Muscle of leg (tissue), 3 donors: ENCODE measurements at regions not wholly inside any gene's neighbourhood (a gene's known extent, or its start where the extent isn't known, plus 50 kb on each side); places are given as distances from the start of the nearest gene placed in this dataset.

Experiments used
- DNase-seq: peaks from one replicate; pipeline ENCODE4 v3.0.0; 2013
- H3K27ac ChIP-seq: one replicate; pipeline ENCODE4 v1.5.1; 2013; ENCODE audit warnings: mild to moderate bottlenecking, low read length, control low read depth
- H3K27me3 ChIP-seq: one replicate; pipeline ENCODE4 v1.6.1; 2013; ENCODE audit warnings: low read length; ENCODE audit not compliant: control insufficient read depth, insufficient read depth
- H3K36me3 ChIP-seq: one replicate; pipeline ENCODE4 v1.6.1; 2013; ENCODE audit warnings: low read length; ENCODE audit not compliant: control insufficient read depth, insufficient read depth
- H3K4me1 ChIP-seq: one replicate; pipeline ENCODE4 v1.6.1; 2013; ENCODE audit warnings: low read length; ENCODE audit not compliant: control insufficient read depth, insufficient read depth
- H3K4me3 ChIP-seq: one replicate; pipeline ENCODE4 v1.5.1; 2013; ENCODE audit warnings: low read length, control low read depth
- H3K9me3 ChIP-seq: replicated peaks from 2 replicates; pipeline ENCODE4 v1.6.1; 2013; ENCODE audit warnings: low read depth, low read length; ENCODE audit not compliant: control insufficient read depth
- WGBS: methylation state at CpG from one replicate; pipeline ENCODE4 v1.1.5; 2013; ENCODE audit warnings: missing lambda C conversion rate; ENCODE audit not compliant: insufficient coverage; 5-methylcytosine and 5-hydroxymethylcytosine counted together

GRCh38 chr6:50654155-50654554, 59.2 kb upstream of the TFAP2D start:
- Histone ChIP-seq H3K4me3 (no peak overlapping the region), H3K9me3 (peaks cover 7% of the 10 kb centered on the region), H3K27ac (no peak overlapping the region), H3K4me1 (no peaks in the 10 kb centered on the region), H3K27me3 (no peaks in the 10 kb centered on the region), H3K36me3 (no peaks in the 10 kb centered on the region)
- no CpG with 5 or more reads among the region's 2 CpGs for WGBS
- DNase-seq: no peak

DNA sequence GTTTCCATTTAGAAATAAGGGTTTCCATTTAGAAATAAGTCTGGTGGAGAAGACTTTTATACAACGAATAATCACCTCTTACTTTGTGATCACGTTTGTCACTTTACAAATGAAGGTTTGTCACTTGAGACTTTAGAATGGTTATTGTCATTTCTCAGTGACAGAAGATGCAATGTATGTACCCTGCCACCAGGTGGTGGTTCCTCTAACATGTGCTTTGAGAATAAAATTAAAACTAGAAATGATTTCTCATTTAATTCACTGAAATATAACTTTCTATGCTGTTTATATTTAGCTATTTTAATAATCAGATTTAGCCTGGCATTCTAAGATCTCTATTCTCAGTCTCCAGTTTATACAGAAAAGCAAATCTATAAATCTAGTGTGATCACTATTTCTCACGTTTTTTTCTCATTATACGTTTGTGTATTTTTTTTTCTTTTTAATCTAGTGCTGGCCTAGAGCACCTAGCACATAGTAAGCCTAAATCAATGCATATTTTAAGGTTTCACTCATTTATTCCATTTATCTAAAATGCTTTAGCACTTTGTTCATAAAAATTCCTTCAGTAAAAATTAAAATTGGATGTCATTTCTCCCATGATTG, 57.4 kb upstream of the TFAP2D start:
- H3K4me1 ChIP-seq: no peaks in the 10 kb centered on the region
- no peak for DNase-seq
- H3K27ac ChIP-seq: no peak overlapping the region
- H3K27me3 ChIP-seq: no peaks in the 10 kb centered on the region
- H3K4me3 ChIP-seq: no peak overlapping the region
- no peaks in the 10 kb centered on the region for H3K36me3 ChIP-seq
- H3K9me3 ChIP-seq: no peaks in the 10 kb centered on the region
- no CpG with 5 or more reads among the region's 4 CpGs for WGBS

- Histone ChIP-seq H3K4me3 (no peak overlapping the region), H3K4me1 (no peaks in the 10 kb centered on the region), H3K27me3 (no peaks in the 10 kb centered on the region), H3K27ac (no peak overlapping the region), H3K36me3 (no peaks in the 10 kb centered on the region), H3K9me3 (no peaks in the 10 kb centered on the region)
- no peak for DNase-seq
- no CpG with 5 or more reads among the region's 1 CpG for WGBS
Measured at GRCh38 chr6:50657513-50657912, 55.8 kb upstream of the TFAP2D start.

GRCh38 chr6:50658561-50658960, 54.8 kb upstream of the TFAP2D start:
- no peak for DNase-seq
- no CpG with 5 or more reads among the region's 2 CpGs for WGBS
- Histone ChIP-seq H3K27me3 (no peaks in the 10 kb centered on the region), H3K4me3 (no peak overlapping the region), H3K9me3 (no peaks in the 10 kb centered on the region), H3K36me3 (no peaks in the 10 kb centered on the region), H3K4me1 (no peaks in the 10 kb centered on the region), H3K27ac (no peak overlapping the region)

GRCh38 chr6:50661636-50662035, 51.7 kb upstream of the TFAP2D start:
- no peaks in the 10 kb centered on the region for H3K27me3 ChIP-seq
- no peaks in the 10 kb centered on the region for H3K4me1 ChIP-seq
- H3K9me3 ChIP-seq: no peaks in the 10 kb centered on the region
- no peaks in the 10 kb centered on the region for H3K36me3 ChIP-seq
- no peak overlapping the region for H3K27ac ChIP-seq
- DNase-seq: no peak
- H3K4me3 ChIP-seq: no peak overlapping the region
- WGBS: 100% methylated on average over 1 of the region's 1 CpG
